IMR-90 (cell line): ENCODE measurements at regions not wholly inside any gene's neighbourhood (a gene's known extent, or its start where the extent isn't known, plus 50 kb on each side); places are given as distances from the start of the nearest gene placed in this dataset.

ENCODE experiments used
- ATAC-seq: fragments of 200-7000 bp; cut with Tn5 transposase; 2 replicates; pipeline ENCODE4 v1.9.1; 2020; ENCODE audit warnings: low read depth, mild to moderate bottlenecking, moderate library complexity
- BruUV-seq: library from RNA; stranded (reverse); fragments of 400-500 nt; replicated peaks from 2 replicates; lab custom pipeline; 2021; lab: Mats Ljungman, UMichigan
- CTCF ChIA-PET: fragments of 300-600 bp; formaldehyde crosslinking; extraction: SDS; loops from one replicate; lab custom pipeline; 2021; ENCODE audit warnings: antibody characterized with exemption; lab: Yijun Ruan, JAX
- POLR2A ChIA-PET: fragments of 300-600 bp; sonication (Branson Sonifier 250); formaldehyde crosslinking; loops from one replicate; lab custom pipeline; 2022; ENCODE audit warnings: antibody characterized with exemption; ENCODE audit not compliant: unreplicated experiment; lab: Charles Lee
- DNase-seq: peaks from one replicate; pipeline ENCODE4 v3.0.0; 2013
- H2AFZ ChIP-seq: replicated peaks from 2 replicates; pipeline ENCODE3; 2013; ENCODE audit warnings: low read length, mild to moderate bottlenecking; ENCODE audit not compliant: poor library complexity
- H2AK5ac ChIP-seq: 2 replicates; pipeline ENCODE4 v1.6.1; 2013; ENCODE audit warnings: low read depth, low read length, inconsistent platforms
- H2AK9ac ChIP-seq: replicated peaks from 2 replicates; pipeline ENCODE3; 2013; ENCODE audit warnings: mild to moderate bottlenecking, low read depth, low read length, moderate library complexity; ENCODE audit not compliant: poor library complexity
- H2BK120ac ChIP-seq: 2 replicates; pipeline ENCODE4 v1.6.1; 2013; ENCODE audit warnings: low read depth, low read length, inconsistent platforms
- H2BK15ac ChIP-seq: 3 replicates; pipeline ENCODE4 v1.6.1; 2013; ENCODE audit warnings: low read depth, low read length, inconsistent platforms
- H2BK20ac ChIP-seq: 2 replicates; pipeline ENCODE4 v1.6.1; 2013; ENCODE audit warnings: low read depth, mild to moderate bottlenecking, inconsistent platforms, low read length, moderate library complexity
- H2BK5ac ChIP-seq: 2 replicates; pipeline ENCODE4 v1.6.1; 2013; ENCODE audit warnings: mild to moderate bottlenecking, low read depth, low read length, inconsistent platforms; ENCODE audit not compliant: poor library complexity, severe bottlenecking
- H3K14ac ChIP-seq: replicated peaks from 2 replicates; pipeline ENCODE4 v1.6.1; 2013; ENCODE audit warnings: low read depth, low read length, inconsistent platforms
- H3K18ac ChIP-seq: 2 replicates; pipeline ENCODE4 v1.6.1; 2013; ENCODE audit warnings: low read depth, low read length, control low read depth
- H3K23ac ChIP-seq: 2 replicates; pipeline ENCODE4 v1.6.1; 2013; ENCODE audit warnings: low read depth, low read length, inconsistent platforms
- H3K27ac ChIP-seq: 2 replicates; pipeline ENCODE4 v1.5.1; 2013; ENCODE audit warnings: mild to moderate bottlenecking, control low read depth, low read length; ENCODE audit not compliant: insufficient read depth
- H3K27me3 ChIP-seq: 2 replicates; pipeline ENCODE4 v1.6.1; 2013; ENCODE audit warnings: low read length; ENCODE audit not compliant: control insufficient read depth, insufficient read depth
- H3K36me3 ChIP-seq: 2 replicates; pipeline ENCODE4 v1.6.1; 2013; ENCODE audit warnings: low read length, mixed read lengths; ENCODE audit not compliant: control insufficient read depth, insufficient read depth
- H3K4ac ChIP-seq: 2 replicates; pipeline ENCODE4 v1.6.1; 2013; ENCODE audit warnings: low read depth, low read length, inconsistent platforms
- H3K4me1 ChIP-seq: 2 replicates; pipeline ENCODE4 v1.6.1; 2013; ENCODE audit warnings: low read length, mixed read lengths; ENCODE audit not compliant: control insufficient read depth, insufficient read depth
- H3K4me2 ChIP-seq: 2 replicates; pipeline ENCODE4 v1.6.1; 2013; ENCODE audit warnings: low read depth, mild to moderate bottlenecking, control low read depth, low read length, moderate library complexity
- H3K4me3 ChIP-seq: 2 replicates; pipeline ENCODE4 v1.5.1; 2013; ENCODE audit warnings: low read depth, mild to moderate bottlenecking, control low read depth, low read length, moderate library complexity; ENCODE audit not compliant: insufficient read depth
- H3K56ac ChIP-seq: 2 replicates; pipeline ENCODE4 v1.6.1; 2013; ENCODE audit warnings: low read length, inconsistent platforms; ENCODE audit not compliant: insufficient read depth; ENCODE audit errors: extremely low read depth
- H3K79me1 ChIP-seq, 2 experiments: 2 replicates each; pipeline ENCODE4 v1.6.1; 2013; ENCODE audit warnings: low read length in 2 of 2, inconsistent platforms in 1 of 2, low read depth in 1 of 2
- H3K9ac ChIP-seq: 2 replicates; pipeline ENCODE4 v1.6.1; 2013; ENCODE audit warnings: low read depth, low read length, control low read depth
- H3K9me1 ChIP-seq: 2 replicates; pipeline ENCODE4 v1.6.1; 2013; ENCODE audit warnings: low read length, inconsistent platforms; ENCODE audit not compliant: insufficient read depth
- H3K9me3 ChIP-seq: 2 replicates; pipeline ENCODE4 v1.6.1; 2013; ENCODE audit warnings: low read length; ENCODE audit not compliant: control insufficient read depth, insufficient read depth
- H4K20me1 ChIP-seq: 2 replicates; pipeline ENCODE4 v1.6.1; 2013; ENCODE audit warnings: low read length, inconsistent platforms; ENCODE audit not compliant: insufficient read depth
- H4K5ac ChIP-seq: 2 replicates; pipeline ENCODE4 v1.6.1; 2013; ENCODE audit warnings: mild to moderate bottlenecking, low read depth, low read length, control low read depth
- H4K8ac ChIP-seq, 2 experiments: 2 replicates each; pipeline ENCODE4 v1.6.1; 2013; ENCODE audit warnings: low read depth in 2 of 2, low read length in 2 of 2, control low read depth in 1 of 2, inconsistent platforms in 1 of 2
- H4K91ac ChIP-seq: 2 replicates; pipeline ENCODE4 v1.6.1; 2013; ENCODE audit warnings: low read depth, low read length, inconsistent platforms; ENCODE audit not compliant: insufficient read depth
- BHLHE40 ChIP-seq: fragments of 150-350 bp; IDR thresholded peaks from 2 replicates; pipeline ENCODE4 v1.6.1; 2016; ENCODE audit warnings: mild to moderate bottlenecking, low read depth, low read length
- CEBPB ChIP-seq: IDR thresholded peaks from 2 replicates; pipeline ENCODE4 v1.6.1; 2012; ENCODE audit warnings: low read depth, low read length, improper control_type of control experiment
- CHD1 ChIP-seq: IDR thresholded peaks from 2 replicates; pipeline ENCODE4 v1.6.1; 2012; ENCODE audit warnings: low read depth, low read length, improper control_type of control experiment
- FOS ChIP-seq: fragments of 150-350 bp; IDR thresholded peaks from 2 replicates; pipeline ENCODE4 v1.6.1; 2016; ENCODE audit warnings: low read depth, low read length
- MAFK ChIP-seq: IDR thresholded peaks from 2 replicates; pipeline ENCODE4 v1.6.1; 2012; ENCODE audit warnings: low read depth, low read length, improper control_type of control experiment
- MAZ ChIP-seq: IDR thresholded peaks from 2 replicates; pipeline ENCODE4 v1.6.1; 2012; ENCODE audit warnings: low read depth, mild to moderate bottlenecking, low read length, improper control_type of control experiment, moderate library complexity, borderline replicate concordance
- MXI1 ChIP-seq: IDR thresholded peaks from 2 replicates; pipeline ENCODE4 v1.6.1; 2012; ENCODE audit warnings: low read depth, mild to moderate bottlenecking, low read length, moderate library complexity, borderline replicate concordance
- NFE2L2 ChIP-seq: fragments of 150-350 bp; IDR thresholded peaks from 2 replicates; pipeline ENCODE4 v1.6.1; 2016; ENCODE audit warnings: low read depth, mild to moderate bottlenecking, low read length
- POLR2A ChIP-seq: IDR thresholded peaks from 2 replicates; pipeline ENCODE4 v1.6.1; 2012; ENCODE audit warnings: mild to moderate bottlenecking, low read depth, low read length
- RAD21 ChIP-seq: IDR thresholded peaks from 2 replicates; pipeline ENCODE4 v1.6.1; 2012; ENCODE audit warnings: low read length, improper control_type of control experiment
- RCOR1 ChIP-seq: IDR thresholded peaks from 2 replicates; pipeline ENCODE4 v1.6.1; 2012; ENCODE audit warnings: mild to moderate bottlenecking, low read length, improper control_type of control experiment; ENCODE audit not compliant: insufficient replicate concordance
- RFX5 ChIP-seq: IDR thresholded peaks from 2 replicates; pipeline ENCODE4 v1.8.0; 2012; ENCODE audit warnings: low read depth, mild to moderate bottlenecking, low read length, moderate library complexity
- SMC3 ChIP-seq: fragments of 150-350 bp; IDR thresholded peaks from 2 replicates; pipeline ENCODE4 v1.6.1; 2016; ENCODE audit warnings: low read depth, mild to moderate bottlenecking, antibody characterized with exemption, low read length, moderate library complexity
- WGBS, 2 experiments: methylation state at CpG; one replicate each; pipeline versions ENCODE4 v1.1.5 to v1.1.7; 2013; ENCODE audit warnings: missing lambda C conversion rate in 2 of 2; ENCODE audit not compliant: insufficient read length in 1 of 2; ENCODE audit errors: extremely low coverage in 2 of 2; 5-methylcytosine and 5-hydroxymethylcytosine counted together
- dilution Hi-C: fragments of 300-500 bp; cut with HindIII; formaldehyde crosslinking; loops from one replicate; pipeline ENCODE4 v1.14.3; 2018; ENCODE audit warnings: low sequenced_read_pairs; ENCODE audit not compliant: unreplicated experiment
- in situ Hi-C: fragments of 300-500 bp; cut with MboI; formaldehyde crosslinking; loops from 3 replicates; pipeline ENCODE4 v1.14.3; 2019; ENCODE audit warnings: low sequenced_read_pairs, inconsistent platforms, mixed read lengths
- intact Hi-C: fragments of 100-400 bp; cut with micrococcal nuclease; formaldehyde crosslinking; loops from 2 replicates; pipeline ENCODE4 v1.10.0; 2022
- TF ChIP-seq, protein P1 (sequence below): conservative IDR thresholded peaks from 2 replicates; pipeline ENCODE4 v1.5.1; 2012; ENCODE audit warnings: mild to moderate bottlenecking, low read depth, low read length, improper control_type of control experiment
- TF ChIP-seq, protein P2 (sequence below): fragments of 150-350 bp; IDR thresholded peaks from 2 replicates; pipeline ENCODE4 v1.6.1; 2017; ENCODE audit warnings: mild to moderate bottlenecking, antibody characterized with exemption, low read length, low read depth
- TF ChIP-seq, protein P3 (sequence below): fragments of 150-350 bp; IDR thresholded peaks from 2 replicates; pipeline ENCODE4 v1.6.1; 2016; ENCODE audit warnings: low read depth, mild to moderate bottlenecking, low read length, moderate library complexity, borderline replicate concordance

GRCh38 chr22:27255580-27255979 lies 546.0 kb downstream of the MN1 start:
- peaks cover 21% of the 10 kb centered on the region for H3K9me3 ChIP-seq
- H3K36me3 ChIP-seq, result no peaks in the 10 kb centered on the region
- H2BK120ac ChIP-seq, result no peak overlapping the region
- no peak overlapping the region for H3K4ac ChIP-seq
- no peak overlapping the region for H2BK20ac ChIP-seq
- H3K23ac ChIP-seq, result no peak overlapping the region
- H4K5ac ChIP-seq, result no peak overlapping the region
- ATAC-seq (no peak), DNase-seq (no peak)
- POLR2A ChIA-PET, result no interaction called here
- no peak overlapping the region for H3K4me3 ChIP-seq
- TF ChIP-seq, protein P1, sequence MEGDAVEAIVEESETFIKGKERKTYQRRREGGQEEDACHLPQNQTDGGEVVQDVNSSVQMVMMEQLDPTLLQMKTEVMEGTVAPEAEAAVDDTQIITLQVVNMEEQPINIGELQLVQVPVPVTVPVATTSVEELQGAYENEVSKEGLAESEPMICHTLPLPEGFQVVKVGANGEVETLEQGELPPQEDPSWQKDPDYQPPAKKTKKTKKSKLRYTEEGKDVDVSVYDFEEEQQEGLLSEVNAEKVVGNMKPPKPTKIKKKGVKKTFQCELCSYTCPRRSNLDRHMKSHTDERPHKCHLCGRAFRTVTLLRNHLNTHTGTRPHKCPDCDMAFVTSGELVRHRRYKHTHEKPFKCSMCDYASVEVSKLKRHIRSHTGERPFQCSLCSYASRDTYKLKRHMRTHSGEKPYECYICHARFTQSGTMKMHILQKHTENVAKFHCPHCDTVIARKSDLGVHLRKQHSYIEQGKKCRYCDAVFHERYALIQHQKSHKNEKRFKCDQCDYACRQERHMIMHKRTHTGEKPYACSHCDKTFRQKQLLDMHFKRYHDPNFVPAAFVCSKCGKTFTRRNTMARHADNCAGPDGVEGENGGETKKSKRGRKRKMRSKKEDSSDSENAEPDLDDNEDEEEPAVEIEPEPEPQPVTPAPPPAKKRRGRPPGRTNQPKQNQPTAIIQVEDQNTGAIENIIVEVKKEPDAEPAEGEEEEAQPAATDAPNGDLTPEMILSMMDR, result no peak
- TF ChIP-seq, protein P2, sequence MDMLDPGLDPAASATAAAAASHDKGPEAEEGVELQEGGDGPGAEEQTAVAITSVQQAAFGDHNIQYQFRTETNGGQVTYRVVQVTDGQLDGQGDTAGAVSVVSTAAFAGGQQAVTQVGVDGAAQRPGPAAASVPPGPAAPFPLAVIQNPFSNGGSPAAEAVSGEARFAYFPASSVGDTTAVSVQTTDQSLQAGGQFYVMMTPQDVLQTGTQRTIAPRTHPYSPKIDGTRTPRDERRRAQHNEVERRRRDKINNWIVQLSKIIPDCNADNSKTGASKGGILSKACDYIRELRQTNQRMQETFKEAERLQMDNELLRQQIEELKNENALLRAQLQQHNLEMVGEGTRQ, result no peak
- no peak for TF ChIP-seq POLR2A
- TF ChIP-seq MXI1, result no peak
- TF ChIP-seq NFE2L2, result no peak
- TF ChIP-seq CEBPB, result no peak
- TF ChIP-seq CHD1, result no peak
- no peak for TF ChIP-seq MAFK
- TF ChIP-seq SMC3, result no peak
- TF ChIP-seq, protein P3, sequence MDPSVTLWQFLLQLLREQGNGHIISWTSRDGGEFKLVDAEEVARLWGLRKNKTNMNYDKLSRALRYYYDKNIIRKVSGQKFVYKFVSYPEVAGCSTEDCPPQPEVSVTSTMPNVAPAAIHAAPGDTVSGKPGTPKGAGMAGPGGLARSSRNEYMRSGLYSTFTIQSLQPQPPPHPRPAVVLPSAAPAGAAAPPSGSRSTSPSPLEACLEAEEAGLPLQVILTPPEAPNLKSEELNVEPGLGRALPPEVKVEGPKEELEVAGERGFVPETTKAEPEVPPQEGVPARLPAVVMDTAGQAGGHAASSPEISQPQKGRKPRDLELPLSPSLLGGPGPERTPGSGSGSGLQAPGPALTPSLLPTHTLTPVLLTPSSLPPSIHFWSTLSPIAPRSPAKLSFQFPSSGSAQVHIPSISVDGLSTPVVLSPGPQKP, result no peak
- TF ChIP-seq BHLHE40, result no peak
- TF ChIP-seq MAZ, result no peak
- no peak for TF ChIP-seq RCOR1
- no peak for TF ChIP-seq RFX5
- no peak for TF ChIP-seq FOS
- no peak for TF ChIP-seq RAD21
- no CpG with 5 or more reads among the region's 3 CpGs for WGBS, 2 experiments
- no peak overlapping the region for H2BK15ac ChIP-seq
- no peak overlapping the region for H3K4me2 ChIP-seq
- H2AFZ ChIP-seq, result no peak overlapping the region
- dilution Hi-C loops, result no loop called here
- no peak overlapping the region for H4K91ac ChIP-seq
- no peak overlapping the region for H3K9ac ChIP-seq
- H3K18ac ChIP-seq, result no peak overlapping the region
- no peak overlapping the region for H2AK9ac ChIP-seq
- BruUV-seq, result no TSS peak
- no peak overlapping the region for H3K14ac ChIP-seq
- no peaks in the 10 kb centered on the region for H3K79me1 ChIP-seq
- H3K27ac ChIP-seq, result no peak overlapping the region
- no peak overlapping the region for H4K8ac ChIP-seq
- intact Hi-C loops, result no loop called here
- no peaks in the 10 kb centered on the region for H3K4me1 ChIP-seq
- H2BK5ac ChIP-seq, result no peak overlapping the region
- CTCF ChIA-PET, result no interaction called here
- no peaks in the 10 kb centered on the region for H3K9me1 ChIP-seq
- H3K27me3 ChIP-seq, result peaks cover 9% of the 10 kb centered on the region; the same call in 1 of the 2 replicates
- H2AK5ac ChIP-seq, result no peak overlapping the region
- in situ Hi-C loops, result no loop called here
- H4K20me1 ChIP-seq, result no peaks in the 10 kb centered on the region
- no peak overlapping the region for H3K56ac ChIP-seq
